LNCAP (cell line): ENCODE measurements at regions not wholly inside any gene's neighbourhood (a gene's known extent, or its start where the extent isn't known, plus 50 kb on each side); places are given as distances from the start of the nearest gene placed in this dataset.

Experiments
- TF ChIP-seq, protein P1 (sequence below): fragments of 450-650 bp; IDR thresholded peaks from 2 replicates; pipeline ENCODE4 v1.5.1; 2017; ENCODE audit warnings: mild to moderate bottlenecking

DNA sequence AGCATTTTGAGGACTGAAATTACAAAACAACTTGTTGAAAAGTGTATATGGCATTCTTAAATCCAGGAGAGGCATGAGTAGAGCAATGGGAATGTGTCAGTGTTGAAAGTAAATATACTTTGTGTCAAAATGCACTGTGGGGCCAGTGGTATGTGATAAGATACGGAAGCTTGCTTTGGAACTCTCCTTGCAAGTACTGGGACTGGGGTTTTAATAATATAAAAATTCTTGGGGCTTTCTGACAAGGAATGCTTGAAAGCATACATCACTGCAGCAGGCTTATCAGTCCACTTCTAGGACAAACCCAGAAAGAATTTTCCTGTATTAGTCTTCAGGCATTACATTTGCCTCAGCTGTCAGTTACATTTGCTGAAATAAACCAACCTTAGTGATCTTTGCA is 472.8 kb upstream of the FZD8 start:
- TF ChIP-seq, protein P1, sequence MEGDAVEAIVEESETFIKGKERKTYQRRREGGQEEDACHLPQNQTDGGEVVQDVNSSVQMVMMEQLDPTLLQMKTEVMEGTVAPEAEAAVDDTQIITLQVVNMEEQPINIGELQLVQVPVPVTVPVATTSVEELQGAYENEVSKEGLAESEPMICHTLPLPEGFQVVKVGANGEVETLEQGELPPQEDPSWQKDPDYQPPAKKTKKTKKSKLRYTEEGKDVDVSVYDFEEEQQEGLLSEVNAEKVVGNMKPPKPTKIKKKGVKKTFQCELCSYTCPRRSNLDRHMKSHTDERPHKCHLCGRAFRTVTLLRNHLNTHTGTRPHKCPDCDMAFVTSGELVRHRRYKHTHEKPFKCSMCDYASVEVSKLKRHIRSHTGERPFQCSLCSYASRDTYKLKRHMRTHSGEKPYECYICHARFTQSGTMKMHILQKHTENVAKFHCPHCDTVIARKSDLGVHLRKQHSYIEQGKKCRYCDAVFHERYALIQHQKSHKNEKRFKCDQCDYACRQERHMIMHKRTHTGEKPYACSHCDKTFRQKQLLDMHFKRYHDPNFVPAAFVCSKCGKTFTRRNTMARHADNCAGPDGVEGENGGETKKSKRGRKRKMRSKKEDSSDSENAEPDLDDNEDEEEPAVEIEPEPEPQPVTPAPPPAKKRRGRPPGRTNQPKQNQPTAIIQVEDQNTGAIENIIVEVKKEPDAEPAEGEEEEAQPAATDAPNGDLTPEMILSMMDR, result no peak

DNA sequence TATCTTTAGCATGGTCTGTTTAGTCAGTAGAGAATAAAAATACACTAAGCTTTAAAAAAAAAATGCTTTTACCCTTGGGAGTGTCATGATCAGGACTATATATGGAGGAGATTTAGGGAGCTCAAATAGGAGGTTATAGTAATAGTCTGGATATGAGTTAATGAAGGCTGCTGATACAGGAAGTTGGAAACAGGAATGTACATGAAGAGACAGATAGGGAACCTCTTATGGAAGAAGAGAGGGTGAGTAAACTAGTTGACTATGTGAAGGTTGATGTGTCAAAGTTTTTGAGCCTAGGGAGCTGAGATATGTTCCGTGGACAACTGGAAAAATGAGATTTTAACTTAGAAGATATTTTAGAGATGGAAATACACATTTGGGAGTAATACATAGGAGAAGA is 472.0 kb upstream of the FZD8 start:
- TF ChIP-seq, protein P1, result no peak

DNA sequence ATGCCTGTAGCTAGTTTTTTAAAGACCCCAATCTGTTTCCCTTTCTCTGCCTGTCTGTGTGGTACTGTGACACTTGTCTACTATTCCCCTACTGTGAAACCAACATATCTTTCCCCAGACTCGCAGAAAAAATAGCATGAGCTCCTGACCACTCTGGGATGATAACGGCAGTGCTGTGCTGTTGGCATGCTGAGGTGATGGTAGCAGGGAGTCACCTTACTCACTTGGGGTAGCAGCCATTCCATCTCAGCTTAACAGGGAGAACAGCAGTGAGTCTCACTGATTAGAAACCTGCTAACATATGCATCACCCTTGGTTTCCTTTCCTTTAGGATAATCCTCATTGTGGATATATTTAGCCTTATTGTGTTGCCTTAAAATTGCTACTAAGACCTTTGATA is 469.6 kb upstream of the FZD8 start:
- TF ChIP-seq, protein P1, result no peak

DNA sequence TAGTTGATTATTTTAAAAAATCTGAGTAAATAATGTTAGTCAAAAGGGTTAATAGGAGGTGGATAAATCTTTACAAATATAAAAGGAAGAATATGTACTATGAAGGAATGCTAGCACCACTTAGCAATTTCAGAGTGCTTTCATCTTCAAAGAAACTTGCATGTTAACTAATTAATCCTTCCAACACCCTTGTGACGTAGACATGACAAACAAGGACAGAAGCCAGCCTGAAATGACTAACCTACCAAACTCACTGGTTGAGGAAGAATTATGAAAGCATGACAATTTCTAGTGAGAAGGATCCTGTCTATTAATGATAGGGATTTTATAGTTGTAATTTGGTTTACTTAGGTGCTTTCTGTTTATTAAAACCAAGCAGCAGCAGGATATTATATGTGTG is 468.0 kb upstream of the FZD8 start:
- TF ChIP-seq, protein P1, result no peak

DNA sequence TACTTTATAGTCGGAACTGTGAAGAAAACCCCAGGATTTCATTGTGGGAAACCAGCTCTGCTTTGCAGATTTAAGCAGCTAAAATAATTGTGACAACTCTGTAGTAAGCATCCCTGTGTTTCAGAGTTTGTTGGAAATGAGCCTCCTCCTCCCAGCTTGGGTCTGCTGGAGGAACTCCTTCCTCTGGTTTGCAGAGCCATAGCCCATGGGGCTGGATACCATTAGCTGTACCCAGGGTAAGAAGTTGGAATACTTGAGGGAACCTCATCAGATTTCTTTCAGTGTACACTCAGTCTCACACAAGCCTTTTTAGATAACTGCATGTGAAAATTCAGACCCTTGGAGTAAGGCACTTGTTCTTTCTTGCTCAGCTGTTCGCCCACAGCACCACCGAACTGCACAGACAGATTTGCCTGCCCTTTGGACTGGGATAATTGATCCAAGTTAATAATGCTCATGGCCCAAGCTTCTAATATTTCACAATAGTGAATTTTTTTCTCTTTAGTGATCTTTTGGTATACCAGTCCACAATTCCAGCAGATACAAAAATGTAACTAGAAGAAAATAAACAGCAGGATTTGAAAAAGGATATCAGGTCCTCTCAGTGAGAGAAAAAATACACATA is 467.4 kb upstream of the FZD8 start:
- TF ChIP-seq, protein P1, result no peak

DNA sequence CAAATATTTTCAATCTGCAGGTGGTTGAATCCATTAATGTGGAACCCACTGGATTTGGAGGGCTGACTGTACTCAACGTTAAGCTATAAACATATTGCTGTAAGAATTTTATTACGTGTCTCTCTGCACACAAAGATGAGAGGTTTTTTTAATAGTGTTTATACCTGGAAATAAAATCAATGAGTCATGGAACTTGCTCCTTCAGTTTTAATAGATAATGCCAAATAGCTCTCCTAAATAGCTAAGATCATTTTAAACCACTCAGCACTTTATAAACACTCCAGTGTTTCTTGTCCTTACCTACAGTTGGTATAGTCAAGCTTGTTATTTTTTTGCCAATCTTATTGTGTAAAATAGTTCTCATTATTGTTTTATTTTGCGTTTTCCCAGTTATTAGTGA is 455.6 kb upstream of the FZD8 start:
- TF ChIP-seq, protein P1, result no peak

DNA sequence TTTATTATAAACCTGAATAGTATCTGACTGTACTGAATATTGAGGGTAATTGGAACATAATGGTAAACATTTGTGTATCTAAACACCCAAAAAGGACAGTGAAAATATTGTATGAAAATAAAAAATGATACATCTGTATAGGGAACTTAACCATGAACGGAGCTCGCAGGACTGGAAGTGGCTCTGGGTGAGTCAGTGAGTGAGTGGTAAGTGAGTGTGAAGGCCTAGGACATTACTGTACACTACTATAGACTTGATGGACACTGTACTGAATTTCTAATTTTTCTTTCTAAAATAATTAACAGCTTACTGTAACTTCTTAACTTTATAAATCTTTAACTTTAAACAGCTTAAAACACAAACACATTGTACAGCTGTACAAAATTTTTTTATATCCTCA is 454.5 kb upstream of the FZD8 start:
- TF ChIP-seq, protein P1, result no peak

DNA sequence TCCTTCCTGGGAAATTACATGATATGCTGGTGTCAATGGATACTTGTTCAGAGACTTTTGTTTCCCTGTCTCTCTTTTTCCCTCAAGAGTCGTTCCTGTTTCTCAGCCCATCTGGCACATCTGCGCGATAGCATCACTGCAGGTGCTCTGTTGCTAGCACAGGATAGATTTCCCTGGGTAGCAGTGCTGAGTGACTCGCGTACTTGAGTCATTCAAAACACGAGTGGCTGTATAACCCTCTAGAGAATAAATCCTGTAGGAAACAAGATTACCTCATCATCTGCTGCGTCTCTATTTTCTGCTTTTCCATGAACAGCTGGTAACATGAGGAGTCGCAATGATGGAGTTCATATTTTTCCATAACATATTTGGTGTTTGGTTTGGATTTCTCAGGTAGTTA is 452.0 kb upstream of the FZD8 start:
- TF ChIP-seq, protein P1, result no peak
